ENCODE measurements at regions not wholly inside any gene's neighbourhood (a gene's known extent, or its start where the extent isn't known, plus 50 kb on each side); places are given as distances from the start of the nearest gene placed in this dataset.

GRCh38 chr1:184838504-184838951, 83.9 kb upstream of the EDEM3 start:
- TF ChIP-seq, protein P1, sequence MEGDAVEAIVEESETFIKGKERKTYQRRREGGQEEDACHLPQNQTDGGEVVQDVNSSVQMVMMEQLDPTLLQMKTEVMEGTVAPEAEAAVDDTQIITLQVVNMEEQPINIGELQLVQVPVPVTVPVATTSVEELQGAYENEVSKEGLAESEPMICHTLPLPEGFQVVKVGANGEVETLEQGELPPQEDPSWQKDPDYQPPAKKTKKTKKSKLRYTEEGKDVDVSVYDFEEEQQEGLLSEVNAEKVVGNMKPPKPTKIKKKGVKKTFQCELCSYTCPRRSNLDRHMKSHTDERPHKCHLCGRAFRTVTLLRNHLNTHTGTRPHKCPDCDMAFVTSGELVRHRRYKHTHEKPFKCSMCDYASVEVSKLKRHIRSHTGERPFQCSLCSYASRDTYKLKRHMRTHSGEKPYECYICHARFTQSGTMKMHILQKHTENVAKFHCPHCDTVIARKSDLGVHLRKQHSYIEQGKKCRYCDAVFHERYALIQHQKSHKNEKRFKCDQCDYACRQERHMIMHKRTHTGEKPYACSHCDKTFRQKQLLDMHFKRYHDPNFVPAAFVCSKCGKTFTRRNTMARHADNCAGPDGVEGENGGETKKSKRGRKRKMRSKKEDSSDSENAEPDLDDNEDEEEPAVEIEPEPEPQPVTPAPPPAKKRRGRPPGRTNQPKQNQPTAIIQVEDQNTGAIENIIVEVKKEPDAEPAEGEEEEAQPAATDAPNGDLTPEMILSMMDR (IDR thresholded peaks at IDR 0.05 in 8 of 11, conservative IDR thresholded peaks at IDR 0.05 in 3 of 11): no peak
- no peak for TF ChIP-seq POLR2AphosphoS5 (IDR thresholded peaks at IDR 0.05)
- TF ChIP-seq POLR2A (IDR thresholded peaks at IDR 0.05): no peak

Data from spleen (tissue), 7 donors.